ENCODE measurements at regions not wholly inside any gene's neighbourhood (a gene's known extent, or its start where the extent isn't known, plus 50 kb on each side); places are given as distances from the start of the nearest gene placed in this dataset.

- TF ChIP-seq ATF3 (CRISPR knock-in tag; conservative IDR thresholded peaks at IDR 0.05), result no peak
- TF ChIP-seq GRHL2 (CRISPR knock-in tag; IDR thresholded peaks at IDR 0.05; ENCODE audit: insufficient replicate concordance, severe bottlenecking), result no peak
Measured at GRCh38 chr13:107512551-107512950, 702.8 kb downstream of the LIG4 start (continued).

GRCh38 chr13:107497661-107498060 lies 717.7 kb downstream of the LIG4 start:
- no peaks in the 10 kb centered on the region for H3K27me3 Mint-ChIP-seq (ENCODE audit: low read depth)
- no peak overlapping the region for H3K4me3 Mint-ChIP-seq
- ATAC-seq, result no peak
- H3K4me1 Mint-ChIP-seq, result peaks cover 3% of the 10 kb centered on the region
- CTCF ChIA-PET, result no interaction called here
- TF ChIP-seq ATF2 (CRISPR knock-in tag; IDR thresholded peaks at IDR 0.05; ENCODE audit: borderline replicate concordance, low read depth) (no peak), NR3C1 (CRISPR knock-in tag; conservative IDR thresholded peaks at IDR 0.05; ENCODE audit: low read depth) (no peak), NR1H2 (CRISPR knock-in tag; IDR thresholded peaks at IDR 0.05) (no peak), GRHL2 (CRISPR knock-in tag; IDR thresholded peaks at IDR 0.05; ENCODE audit: insufficient replicate concordance, severe bottlenecking) (no peak), ARID4B (CRISPR knock-in tag; IDR thresholded peaks at IDR 0.05; ENCODE audit: borderline replicate concordance) (no peak), TCF7 (CRISPR knock-in tag; IDR thresholded peaks at IDR 0.05; ENCODE audit: low read depth) (no peak), ERG (CRISPR knock-in tag; IDR thresholded peaks at IDR 0.05) (no peak), NFE2L1 (CRISPR knock-in tag; IDR thresholded peaks at IDR 0.05) (no peak), JAZF1 (CRISPR knock-in tag; IDR thresholded peaks at IDR 0.05) (no peak), CBFB (CRISPR knock-in tag; IDR thresholded peaks at IDR 0.05; ENCODE audit: low read depth) (no peak)
- no peak for DNase-seq (ENCODE audit: low spot score)
- H3K36me3 Mint-ChIP-seq, result no peaks in the 10 kb centered on the region
- POLR2A ChIA-PET, result interaction anchor here (0.7 kb wide), 1 partner anchor 31 kb away, joined by 3 read pairs; no protein-coding TSS in a partner anchor
- H3K27ac Mint-ChIP-seq, result no peak overlapping the region
- H3K9me3 Mint-ChIP-seq, result no peaks in the 10 kb centered on the region

GRCh38 chr13:107493266-107493665 lies 722.1 kb downstream of the LIG4 start:
- ATAC-seq, result no peak
- H3K4me3 Mint-ChIP-seq, result no peak overlapping the region
- H3K4me1 Mint-ChIP-seq, result no peaks in the 10 kb centered on the region
- no peak overlapping the region for H3K27ac Mint-ChIP-seq
- DNase-seq (ENCODE audit: low spot score), result no peak
- H3K27me3 Mint-ChIP-seq (ENCODE audit: low read depth), result no peaks in the 10 kb centered on the region
- peaks cover 8% of the 10 kb centered on the region for H3K36me3 Mint-ChIP-seq
- peaks cover 22% of the 10 kb centered on the region for H3K9me3 Mint-ChIP-seq
- CTCF ChIA-PET, result no interaction called here
- POLR2A ChIA-PET, result no interaction called here
- TF ChIP-seq FOXP4 (CRISPR knock-in tag; IDR thresholded peaks at IDR 0.05) (no peak), E2F4 (CRISPR knock-in tag; IDR thresholded peaks at IDR 0.05; ENCODE audit: borderline replicate concordance, low read depth) (no peak), MAX (CRISPR knock-in tag; IDR thresholded peaks at IDR 0.05) (no peak), JAZF1 (CRISPR knock-in tag; IDR thresholded peaks at IDR 0.05) (no peak), IRF1 (CRISPR knock-in tag; IDR thresholded peaks at IDR 0.05) (no peak), MLX (CRISPR knock-in tag; IDR thresholded peaks at IDR 0.05) (no peak)
